Astrocyte (in vitro differentiated cells and primary cell): ENCODE measurements at regions not wholly inside any gene's neighbourhood (a gene's known extent, or its start where the extent isn't known, plus 50 kb on each side); places are given as distances from the start of the nearest gene placed in this dataset.

ENCODE experiments used
- CTCF ChIP-seq: IDR thresholded peaks from 2 replicates; pipeline ENCODE4 v1.5.1; 2011; ENCODE audit warnings: low read depth, mild to moderate bottlenecking, inconsistent platforms, low read length, moderate library complexity; ENCODE audit not compliant: insufficient read depth
- EZH2 ChIP-seq: IDR thresholded peaks from 2 replicates; pipeline ENCODE4 v1.6.1; 2012; ENCODE audit warnings: mild to moderate bottlenecking, low read length, inconsistent platforms; ENCODE audit not compliant: insufficient read depth

- TF ChIP-seq CTCF (no peak), EZH2 (no peak)
These were observed 60.1 kb downstream of the GADD45G start for GRCh38 chr9:89664896-89665329.
